ENCODE measurements at regions not wholly inside any gene's neighbourhood (a gene's known extent, or its start where the extent isn't known, plus 50 kb on each side); places are given as distances from the start of the nearest gene placed in this dataset.

DNA sequence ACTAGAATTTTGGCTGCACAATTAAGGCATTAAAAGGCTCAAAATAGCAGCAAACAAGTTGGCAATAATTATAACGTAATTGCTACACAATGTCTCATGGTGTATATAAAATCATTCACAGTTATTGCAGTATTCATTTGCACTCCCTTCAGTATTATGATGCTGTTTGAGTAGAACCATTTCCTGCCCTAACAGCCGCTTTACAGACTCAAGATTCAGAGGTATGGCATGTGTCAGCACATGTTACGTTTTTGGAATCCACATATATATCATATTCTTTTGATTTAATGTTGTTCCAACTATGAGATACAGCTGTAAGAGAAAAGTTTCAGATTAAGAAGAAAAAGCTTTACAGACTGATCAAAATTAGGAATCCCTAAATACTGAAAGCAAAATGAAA, 56.3 kb upstream of the NCKAP5 start:
- no peak overlapping the region for H3K4me3 ChIP-seq (ENCODE audit: low read length)
- TF ChIP-seq, protein P1, sequence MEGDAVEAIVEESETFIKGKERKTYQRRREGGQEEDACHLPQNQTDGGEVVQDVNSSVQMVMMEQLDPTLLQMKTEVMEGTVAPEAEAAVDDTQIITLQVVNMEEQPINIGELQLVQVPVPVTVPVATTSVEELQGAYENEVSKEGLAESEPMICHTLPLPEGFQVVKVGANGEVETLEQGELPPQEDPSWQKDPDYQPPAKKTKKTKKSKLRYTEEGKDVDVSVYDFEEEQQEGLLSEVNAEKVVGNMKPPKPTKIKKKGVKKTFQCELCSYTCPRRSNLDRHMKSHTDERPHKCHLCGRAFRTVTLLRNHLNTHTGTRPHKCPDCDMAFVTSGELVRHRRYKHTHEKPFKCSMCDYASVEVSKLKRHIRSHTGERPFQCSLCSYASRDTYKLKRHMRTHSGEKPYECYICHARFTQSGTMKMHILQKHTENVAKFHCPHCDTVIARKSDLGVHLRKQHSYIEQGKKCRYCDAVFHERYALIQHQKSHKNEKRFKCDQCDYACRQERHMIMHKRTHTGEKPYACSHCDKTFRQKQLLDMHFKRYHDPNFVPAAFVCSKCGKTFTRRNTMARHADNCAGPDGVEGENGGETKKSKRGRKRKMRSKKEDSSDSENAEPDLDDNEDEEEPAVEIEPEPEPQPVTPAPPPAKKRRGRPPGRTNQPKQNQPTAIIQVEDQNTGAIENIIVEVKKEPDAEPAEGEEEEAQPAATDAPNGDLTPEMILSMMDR (IDR thresholded peaks at IDR 0.05; ENCODE audit: insufficient read depth, low read depth, low read length, missing control alignments), result no peak
- DNase-seq (ENCODE audit: low read depth), result no peak

DNA sequence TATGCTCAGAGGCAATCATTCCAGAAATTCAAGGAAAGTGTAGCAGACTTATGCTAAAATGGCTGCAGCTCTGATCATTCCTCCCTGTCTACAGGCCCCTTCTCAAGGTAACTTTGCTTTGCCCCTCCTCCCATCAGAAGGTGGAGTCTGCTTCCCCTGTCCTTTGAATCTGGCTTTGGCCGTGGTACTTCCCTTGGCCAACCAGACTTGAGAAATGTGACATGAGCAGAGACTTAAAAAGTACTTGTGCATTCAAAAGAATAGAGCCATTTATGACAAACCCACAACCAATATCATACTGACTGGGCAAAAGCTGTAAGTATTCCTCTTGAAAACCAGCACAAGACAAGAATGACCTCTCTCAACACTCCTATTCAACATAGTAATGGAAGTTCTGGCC, 59.5 kb upstream of the NCKAP5 start:
- TF ChIP-seq, protein P1 (IDR thresholded peaks at IDR 0.05; ENCODE audit: insufficient read depth, low read depth, low read length, missing control alignments), result no peak
- no peak overlapping the region for H3K4me3 ChIP-seq (ENCODE audit: low read length)
- no peak for DNase-seq (ENCODE audit: low read depth)

DNA sequence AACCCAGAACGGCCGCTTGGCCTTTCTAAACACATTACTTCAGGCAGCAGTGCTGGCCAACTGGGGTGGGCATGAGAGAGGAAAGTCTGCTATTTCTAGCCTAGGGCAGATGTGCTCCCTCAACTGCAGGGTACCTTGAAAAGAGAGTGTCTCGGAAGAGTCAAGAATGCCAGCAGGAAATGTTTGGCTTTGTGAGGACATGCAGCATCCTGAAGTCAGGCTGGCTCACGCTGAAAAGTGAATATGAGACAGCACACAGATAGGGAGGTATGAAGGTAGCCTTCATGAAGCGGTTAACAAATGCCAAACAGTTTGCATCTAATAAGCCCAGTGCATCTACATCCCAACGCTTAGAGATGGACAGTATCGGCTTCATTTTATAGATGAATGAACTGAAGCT, 65.0 kb upstream of the NCKAP5 start:
- no peak for DNase-seq (ENCODE audit: low read depth)
- TF ChIP-seq, protein P1 (IDR thresholded peaks at IDR 0.05; ENCODE audit: insufficient read depth, low read depth, low read length, missing control alignments), result no peak
- H3K4me3 ChIP-seq (ENCODE audit: low read length), result no peak overlapping the region

DNA sequence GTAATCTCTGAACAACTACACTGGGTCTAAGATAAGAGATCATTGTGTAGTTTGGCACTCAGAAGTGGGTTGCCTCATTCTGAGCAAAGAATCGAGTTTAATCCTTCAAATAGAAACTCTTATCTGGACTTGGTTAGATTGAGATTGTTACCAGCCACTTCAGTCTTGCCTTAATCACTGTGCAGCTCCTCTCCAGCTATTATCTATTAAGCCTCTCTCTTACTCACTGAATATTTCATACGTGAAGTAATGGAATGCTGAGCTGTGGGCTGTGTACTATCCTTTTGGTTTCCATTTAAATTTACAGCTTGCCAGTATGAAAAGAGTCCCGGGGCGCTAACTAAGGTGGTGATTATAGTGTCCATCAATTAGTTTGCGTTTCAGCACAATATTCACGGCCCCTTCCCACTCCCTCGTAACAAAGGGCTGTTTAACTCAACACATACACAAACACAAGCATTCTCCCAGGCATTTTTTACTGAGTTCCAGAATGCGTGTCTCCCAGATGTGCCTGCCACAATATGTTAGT, 65.7 kb upstream of the NCKAP5 start:
- DNase-seq (ENCODE audit: low read depth), result peak; percentile 52
- H3K4me3 ChIP-seq (ENCODE audit: low read length), result no peak overlapping the region
- TF ChIP-seq, protein P1 (IDR thresholded peaks at IDR 0.05; ENCODE audit: insufficient read depth, low read depth, low read length, missing control alignments), result no peak

- no peak overlapping the region for H3K4me3 ChIP-seq (ENCODE audit: low read length)
- TF ChIP-seq, protein P1 (IDR thresholded peaks at IDR 0.05; ENCODE audit: insufficient read depth, low read depth, low read length, missing control alignments), result no peak
- peak; percentile 23 for DNase-seq (ENCODE audit: low read depth)
These were observed 66.9 kb upstream of the NCKAP5 start for GRCh38 chr2:133635131-133635530.

- DNase-seq (ENCODE audit: low read depth), result no peak
- H3K4me3 ChIP-seq (ENCODE audit: low read length), result no peak overlapping the region
- TF ChIP-seq, protein P1 (IDR thresholded peaks at IDR 0.05; ENCODE audit: insufficient read depth, low read depth, low read length, missing control alignments), result no peak
These were observed 68.0 kb upstream of the NCKAP5 start for GRCh38 chr2:133636287-133636686.

DNA sequence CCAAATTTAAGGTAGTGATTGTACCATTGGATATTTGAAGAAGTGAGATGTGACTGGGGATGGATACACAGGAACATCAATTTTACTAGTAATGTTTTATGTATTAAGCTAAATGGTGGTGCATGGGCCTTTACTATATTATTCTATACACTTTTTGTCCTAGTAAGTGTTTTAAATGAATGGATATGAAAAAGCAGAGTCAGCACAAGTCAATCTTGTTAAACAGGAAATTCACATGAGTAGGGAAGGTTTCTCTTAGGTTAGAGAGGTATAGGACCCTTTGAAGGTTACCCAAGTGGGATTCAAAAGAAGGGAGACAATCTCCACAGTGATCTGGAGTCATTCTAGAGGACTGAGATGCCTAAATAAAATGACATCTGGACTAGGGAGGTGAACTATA, 71.8 kb upstream of the NCKAP5 start:
- no peak overlapping the region for H3K4me3 ChIP-seq (ENCODE audit: low read length)
- TF ChIP-seq, protein P1 (IDR thresholded peaks at IDR 0.05; ENCODE audit: insufficient read depth, low read depth, low read length, missing control alignments), result no peak
- peak; percentile 27 for DNase-seq (ENCODE audit: low read depth)

Data from epithelial cell of esophagus (primary cell).